ENCODE measurements at regions not wholly inside any gene's neighbourhood (a gene's known extent, or its start where the extent isn't known, plus 50 kb on each side); places are given as distances from the start of the nearest gene placed in this dataset.

GRCh38 chr3:197356275-197356674 is 57.9 kb upstream of the DLG1 start:
- H3K4me3 ChIP-seq, result peak overlapping the region in 2 of 4 donors; percentile 13 to 14
- TF ChIP-seq POLR2A (IDR thresholded peaks at IDR 0.05), result no peak
- no peak for TF ChIP-seq CTCF (IDR thresholded peaks at IDR 0.05)
- TF ChIP-seq EP300 (IDR thresholded peaks at IDR 0.05), result no peak
- peaks cover 0 to 7% (median 2%) of the 10 kb centered on the region in 4 donors for H3K9me3 ChIP-seq
- peak overlapping the region in 1 of 4 donors; percentile 59 for H3K27ac ChIP-seq
- no peaks in the 10 kb centered on the region for H3K27me3 ChIP-seq
- peaks cover 0 to 25% (median 13%) of the 10 kb centered on the region in 4 donors for H3K4me1 ChIP-seq
- WGBS, 2 donors, result 71 to 73% methylated on average over 14 of the region's 14 CpGs
- H3K36me3 ChIP-seq, result no peaks in the 10 kb centered on the region
- DNase-seq (ENCODE audit: low spot score in 2 of 2), result no peak

- WGBS, 2 donors, result 94% methylated on average over 1 of the region's 1 CpG
- DNase-seq (ENCODE audit: low spot score in 2 of 2), result no peak
Measured at GRCh38 chr3:197355713-197356112, 57.3 kb upstream of the DLG1 start.

GRCh38 chr3:197354568-197355001 is 56.2 kb upstream of the DLG1 start:
- 31 to 50% methylated on average over 14 to 16 of the region's 19 CpGs for WGBS, 2 donors
- no peak for DNase-seq (ENCODE audit: low spot score in 2 of 2)
- Histone ChIP-seq H3K36me3 (no peaks in the 10 kb centered on the region), H3K27me3 (no peaks in the 10 kb centered on the region), H3K4me3 (peak overlapping the region in 2 of 4 donors; percentile 5 to 15), H3K9me3 (no peaks in the 10 kb centered on the region), H3K27ac (peak overlapping the region in 3 of 4 donors; percentile 0 to 32 (median 28)), H3K4me1 (peaks cover 0 to 25% (median 13%) of the 10 kb centered on the region in 4 donors)
- TF ChIP-seq POLR2A (IDR thresholded peaks at IDR 0.05) (no peak), EP300 (IDR thresholded peaks at IDR 0.05) (no peak), CTCF (IDR thresholded peaks at IDR 0.05) (no peak)

More at GRCh38 chr3:197355713-197356112, 57.3 kb upstream of the DLG1 start:
- Histone ChIP-seq H3K4me3 (no peak overlapping the region), H3K27ac (no peak overlapping the region), H3K9me3 (peaks cover 0 to 7% (median 2%) of the 10 kb centered on the region in 4 donors), H3K4me1 (peaks cover 0 to 25% (median 13%) of the 10 kb centered on the region in 4 donors), H3K36me3 (no peaks in the 10 kb centered on the region), H3K27me3 (no peaks in the 10 kb centered on the region)
- no peak for TF ChIP-seq CTCF (IDR thresholded peaks at IDR 0.05)
- TF ChIP-seq EP300 (IDR thresholded peaks at IDR 0.05), result no peak
- TF ChIP-seq POLR2A (IDR thresholded peaks at IDR 0.05), result no peak

- Histone ChIP-seq H3K9me3 (no peaks in the 10 kb centered on the region), H3K4me3 (peak overlapping the region in 2 of 4 donors; percentile 5 to 15), H3K27me3 (no peaks in the 10 kb centered on the region), H3K4me1 (peaks cover 0 to 25% (median 13%) of the 10 kb centered on the region in 4 donors), H3K36me3 (no peaks in the 10 kb centered on the region), H3K27ac (peak overlapping the region in 3 of 4 donors; percentile 0 to 32 (median 28))
- DNase-seq (ENCODE audit: low spot score in 2 of 2), result no peak
- 61 to 66% methylated on average over 10 of the region's 10 CpGs for WGBS, 2 donors
- TF ChIP-seq POLR2A (IDR thresholded peaks at IDR 0.05) (no peak), EP300 (IDR thresholded peaks at IDR 0.05) (no peak), CTCF (IDR thresholded peaks at IDR 0.05) (no peak)
Measured at GRCh38 chr3:197353867-197354567, 55.6 kb upstream of the DLG1 start.
